Neuronal stem cell (in vitro differentiated cells): ENCODE measurements at regions not wholly inside any gene's neighbourhood (a gene's known extent, or its start where the extent isn't known, plus 50 kb on each side); places are given as distances from the start of the nearest gene placed in this dataset.

ENCODE experiments used
- DNase-seq: peaks from one replicate; pipeline ENCODE4 v3.0.0-alpha.2; 2013; ENCODE audit warnings: low spot score
- H2AFZ ChIP-seq: one replicate; pipeline ENCODE4 v1.6.1; 2013; ENCODE audit warnings: mild to moderate bottlenecking, low read length, inconsistent platforms
- H2AK5ac ChIP-seq: 2 replicates; pipeline ENCODE4 v1.6.1; 2013; ENCODE audit warnings: low read depth, mild to moderate bottlenecking, inconsistent platforms, low read length, moderate library complexity, mixed read lengths
- H2BK120ac ChIP-seq: 2 replicates; pipeline ENCODE4 v1.6.1; 2013; ENCODE audit warnings: low read depth, mild to moderate bottlenecking, inconsistent platforms, low read length, moderate library complexity, mixed read lengths
- H2BK12ac ChIP-seq: one replicate; pipeline ENCODE4 v1.6.1; 2013; ENCODE audit warnings: low read length, inconsistent platforms
- H2BK15ac ChIP-seq: 2 replicates; pipeline ENCODE4 v1.6.1; 2013; ENCODE audit warnings: mild to moderate bottlenecking, low read length, inconsistent platforms, mixed read lengths
- H2BK5ac ChIP-seq: one replicate; pipeline ENCODE4 v1.6.1; 2013; ENCODE audit warnings: inconsistent platforms, mild to moderate bottlenecking, low read length, moderate library complexity
- H3K14ac ChIP-seq: one replicate; pipeline ENCODE4 v1.6.1; 2013; ENCODE audit warnings: low read length, inconsistent platforms
- H3K18ac ChIP-seq: 2 replicates; pipeline ENCODE4 v1.6.1; 2013; ENCODE audit warnings: low read length, inconsistent platforms
- H3K23ac ChIP-seq: 2 replicates; pipeline ENCODE4 v1.6.1; 2013; ENCODE audit warnings: low read depth, mild to moderate bottlenecking, mixed read lengths, low read length, inconsistent platforms; ENCODE audit not compliant: poor library complexity
- H3K27ac ChIP-seq: replicated peaks from 3 replicates; pipeline ENCODE4 v1.5.1; 2013; ENCODE audit warnings: low read length, inconsistent platforms
- H3K27me3 ChIP-seq, 3 experiments: 2 replicates each; pipeline ENCODE4 v1.6.1; 2013; ENCODE audit warnings: low read length in 3 of 3, mild to moderate bottlenecking in 2 of 3, inconsistent platforms in 1 of 3, low read depth in 1 of 3, mixed read lengths in 1 of 3, moderate library complexity in 1 of 3; ENCODE audit not compliant: control insufficient read depth in 3 of 3, insufficient read depth in 3 of 3
- H3K36me3 ChIP-seq, 2 donors: replicated peaks in 1 of 2; 2 replicates each; pipeline ENCODE4 v1.6.1; 2013; ENCODE audit warnings: low read length in 2 of 2; ENCODE audit not compliant: control insufficient read depth in 2 of 2, insufficient read depth in 2 of 2
- H3K4ac ChIP-seq: 2 replicates; pipeline ENCODE4 v1.6.1; 2013; ENCODE audit warnings: inconsistent platforms, mild to moderate bottlenecking, low read length, moderate library complexity
- H3K4me1 ChIP-seq, 2 donors: 1 replicate in 1 of 2; 2 replicates in 1 of 2; pipeline ENCODE4 v1.6.1; 2013; ENCODE audit warnings: low read length in 2 of 2, low read depth in 1 of 2; ENCODE audit not compliant: control insufficient read depth in 2 of 2, insufficient read depth in 1 of 2
- H3K4me2 ChIP-seq: one replicate; pipeline ENCODE4 v1.6.1; 2013; ENCODE audit warnings: mild to moderate bottlenecking, low read length, inconsistent platforms; ENCODE audit not compliant: insufficient read depth, poor library complexity, severe bottlenecking
- H3K4me3 ChIP-seq, 2 donors: 2 replicates each; pipeline ENCODE4 v1.5.1; 2013; ENCODE audit warnings: low read length in 2 of 2, mild to moderate bottlenecking in 2 of 2, inconsistent platforms in 1 of 2, moderate library complexity in 1 of 2
- H3K79me1 ChIP-seq: one replicate; pipeline ENCODE4 v1.6.1; 2013; ENCODE audit warnings: low read depth, mild to moderate bottlenecking, inconsistent platforms, low read length, moderate library complexity
- H3K9ac ChIP-seq: one replicate; pipeline ENCODE4 v1.6.1; 2013; ENCODE audit warnings: mild to moderate bottlenecking, low read depth, low read length, inconsistent platforms; ENCODE audit not compliant: poor library complexity
- H3K9me3 ChIP-seq, 2 donors: replicated peaks in 1 of 2; 2 replicates each; pipeline versions ENCODE3 to v1.6.1; 2013; ENCODE audit warnings: low read length in 2 of 2, mild to moderate bottlenecking in 2 of 2, inconsistent platforms in 1 of 2, low read depth in 1 of 2, mixed read lengths in 1 of 2, moderate library complexity in 1 of 2; ENCODE audit not compliant: control insufficient read depth in 2 of 2, insufficient read depth in 1 of 2
- H4K8ac ChIP-seq: one replicate; pipeline ENCODE4 v1.6.1; 2013; ENCODE audit warnings: low read depth, mild to moderate bottlenecking, inconsistent platforms, low read length, moderate library complexity
- H4K91ac ChIP-seq: one replicate; pipeline ENCODE4 v1.6.1; 2013; ENCODE audit warnings: low read length, low read depth, mild to moderate bottlenecking, inconsistent platforms; ENCODE audit not compliant: poor library complexity
- WGBS, 2 donors: extraction: QIAGEN DNeasy Blood & Tissue Kit; methylation state at CpG; one replicate each; pipeline ENCODE4 v1.1.7; 2013; ENCODE audit warnings: missing lambda C conversion rate in 2 of 2, mixed read lengths in 1 of 2; ENCODE audit not compliant: insufficient read length in 2 of 2, insufficient replicate concordance in 1 of 2; ENCODE audit errors: extremely low coverage in 2 of 2; 5-methylcytosine and 5-hydroxymethylcytosine counted together

DNA sequence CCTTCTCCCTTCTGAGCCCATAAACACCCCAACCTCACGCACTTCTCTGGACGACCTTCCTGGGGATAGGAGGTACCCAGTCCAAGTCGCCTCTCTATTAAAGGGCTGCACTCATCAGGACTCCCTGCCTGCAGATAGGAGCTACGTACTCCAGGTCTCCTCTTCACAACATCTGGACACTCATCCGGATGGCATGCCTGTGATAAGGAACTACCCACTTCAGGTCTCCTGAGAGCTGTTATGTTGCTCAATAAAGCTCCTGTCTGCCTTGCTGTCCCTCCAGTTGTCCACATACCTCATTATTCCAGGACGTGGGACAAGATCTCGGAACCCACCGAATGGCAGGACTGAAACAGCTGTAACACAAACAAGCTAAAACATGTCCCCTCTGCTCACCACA is 548.0 kb downstream of the TBC1D32 start:
- no peak overlapping the region for H3K4me2 ChIP-seq
- no peak overlapping the region for H2AK5ac ChIP-seq
- no peaks in the 10 kb centered on the region for H3K9me3 ChIP-seq
- H3K14ac ChIP-seq = no peak overlapping the region
- no peak overlapping the region for H3K23ac ChIP-seq
- no peak for DNase-seq
- no peak overlapping the region for H2BK12ac ChIP-seq
- no peaks in the 10 kb centered on the region for H3K79me1 ChIP-seq
- H2BK5ac ChIP-seq = no peak overlapping the region
- no peak overlapping the region for H2BK15ac ChIP-seq
- H3K4me3 ChIP-seq = no peak overlapping the region
- no peaks in the 10 kb centered on the region for H3K27me3 ChIP-seq
- no peak overlapping the region for H3K9ac ChIP-seq
- no peak overlapping the region for H2AFZ ChIP-seq
- no peak overlapping the region for H2BK120ac ChIP-seq
- H4K91ac ChIP-seq = no peak overlapping the region
- no peak overlapping the region for H4K8ac ChIP-seq
- no CpG with 5 or more reads among the region's 8 CpGs for WGBS, 2 donors
- no peak overlapping the region for H3K18ac ChIP-seq
- no peaks in the 10 kb centered on the region for H3K4me1 ChIP-seq
- H3K27ac ChIP-seq = no peak overlapping the region
- no peak overlapping the region for H3K4ac ChIP-seq
- H3K36me3 ChIP-seq = no peaks in the 10 kb centered on the region

DNA sequence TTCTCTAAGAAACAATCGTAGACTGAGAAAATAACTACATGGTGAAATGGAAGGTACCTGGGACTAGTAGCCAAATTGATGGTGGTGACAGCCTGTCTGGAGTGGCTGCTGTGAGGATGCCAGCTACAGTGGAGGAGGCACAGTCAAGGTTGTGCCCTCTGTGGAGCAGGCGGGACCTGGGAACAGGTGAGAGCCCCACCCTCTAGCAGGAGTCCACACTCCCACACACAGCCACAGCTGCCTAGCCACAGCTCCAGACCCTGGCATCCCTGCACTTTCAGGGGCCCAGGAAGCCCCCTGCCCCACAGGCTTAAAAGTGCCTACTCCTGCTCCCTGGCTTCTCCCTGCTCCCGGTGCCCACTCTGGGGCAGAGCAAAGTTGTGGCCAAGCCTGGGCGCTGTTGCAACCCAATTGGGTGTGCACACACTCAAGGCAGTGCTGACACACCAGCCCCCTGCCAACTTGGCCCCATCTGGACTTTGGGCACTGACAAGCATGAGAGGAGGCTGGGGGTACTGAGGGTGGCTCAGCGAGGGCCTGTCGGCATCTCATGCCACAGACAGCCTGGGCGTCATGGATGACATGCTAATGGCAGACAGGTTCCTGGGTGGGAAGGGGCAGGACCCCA is 548.7 kb downstream of the TBC1D32 start:
- Histone ChIP-seq H3K36me3 (no peaks in the 10 kb centered on the region), H4K8ac (no peak overlapping the region), H2BK15ac (no peak overlapping the region), H2AFZ (no peak overlapping the region), H3K79me1 (no peaks in the 10 kb centered on the region), H3K23ac (no peak overlapping the region), H3K4me1 (no peaks in the 10 kb centered on the region), H3K9me3 (no peaks in the 10 kb centered on the region), H3K18ac (peak overlapping the region; percentile 22), H3K9ac (no peak overlapping the region), H3K27ac (no peak overlapping the region), H3K14ac (peak overlapping the region; percentile 64), H2BK120ac (no peak overlapping the region), H2AK5ac (no peak overlapping the region), H3K4me2 (no peak overlapping the region), H2BK5ac (no peak overlapping the region), H2BK12ac (no peak overlapping the region), H3K4ac (no peak overlapping the region), H4K91ac (peak overlapping the region; percentile 22), H3K27me3 (no peaks in the 10 kb centered on the region), H3K4me3 (peak overlapping the region in 1 of 2 donors; percentile 39)
- no CpG with 5 or more reads among the region's 7 CpGs for WGBS, 2 donors
- no peak for DNase-seq

DNA sequence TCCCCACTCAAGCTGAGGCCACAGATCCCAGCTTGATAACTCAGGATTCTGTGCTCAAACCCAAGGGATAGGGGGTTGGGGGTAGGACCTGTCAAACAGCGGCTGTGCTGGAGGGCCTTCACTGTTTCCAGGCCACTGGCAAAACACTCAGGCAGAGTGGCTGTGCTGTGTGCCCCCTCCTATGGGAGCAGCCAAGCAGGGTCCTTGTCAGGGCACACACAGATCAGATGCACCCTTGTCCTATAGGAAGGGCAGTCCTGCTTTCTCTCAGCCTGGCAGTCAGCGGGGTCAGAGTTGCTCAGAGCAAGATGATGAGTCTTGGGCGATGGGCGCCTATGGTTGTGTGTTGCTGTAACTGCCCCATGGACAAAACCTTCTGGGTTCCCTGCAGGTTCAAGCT is 554.8 kb downstream of the TBC1D32 start:
- Histone ChIP-seq H3K23ac (no peak overlapping the region), H3K27ac (no peak overlapping the region), H2BK15ac (no peak overlapping the region), H3K36me3 (no peaks in the 10 kb centered on the region), H3K4me3 (no peak overlapping the region), H2BK12ac (no peak overlapping the region), H3K79me1 (no peaks in the 10 kb centered on the region), H3K9me3 (no peaks in the 10 kb centered on the region), H2BK5ac (no peak overlapping the region), H3K4ac (no peak overlapping the region), H3K27me3 (no peaks in the 10 kb centered on the region), H3K9ac (no peak overlapping the region), H2AK5ac (peak overlapping the region; percentile 28), H3K4me2 (no peak overlapping the region), H3K4me1 (no peaks in the 10 kb centered on the region), H3K18ac (no peak overlapping the region), H4K8ac (peak overlapping the region; percentile 82), H2AFZ (no peak overlapping the region), H3K14ac (no peak overlapping the region), H2BK120ac (no peak overlapping the region), H4K91ac (peak overlapping the region; percentile 12)
- DNase-seq = no peak
- no CpG with 5 or more reads among the region's 4 CpGs for WGBS, 2 donors

DNA sequence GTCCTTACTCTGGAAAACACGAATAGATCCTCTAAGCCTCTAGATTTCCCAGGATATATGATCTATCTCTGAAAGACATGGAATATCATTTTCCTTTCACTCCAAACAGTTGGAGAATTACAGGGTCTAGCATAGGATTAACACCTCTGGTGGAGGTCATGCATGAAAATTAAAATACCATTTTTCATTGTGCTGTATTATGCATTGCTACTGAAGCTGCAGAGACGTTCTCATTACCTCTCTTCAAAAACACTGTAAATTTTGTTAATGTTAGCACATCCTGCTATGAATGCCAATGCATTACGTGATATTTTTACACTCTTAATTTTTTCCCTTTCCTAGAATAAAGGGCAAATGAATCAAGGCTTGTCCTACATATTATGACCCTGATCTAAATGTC is 558.6 kb downstream of the TBC1D32 start:
- H3K27ac ChIP-seq = no peak overlapping the region
- H3K27me3 ChIP-seq = no peaks in the 10 kb centered on the region
- no peak overlapping the region for H3K4ac ChIP-seq
- no peak overlapping the region for H2AK5ac ChIP-seq
- no peak overlapping the region for H3K4me2 ChIP-seq
- no peaks in the 10 kb centered on the region for H3K79me1 ChIP-seq
- H3K23ac ChIP-seq = no peak overlapping the region
- H2BK15ac ChIP-seq = no peak overlapping the region
- no peak overlapping the region for H2AFZ ChIP-seq
- H3K4me3 ChIP-seq = no peak overlapping the region
- no peaks in the 10 kb centered on the region for H3K9me3 ChIP-seq
- no peak overlapping the region for H3K14ac ChIP-seq
- H3K9ac ChIP-seq = no peak overlapping the region
- H3K4me1 ChIP-seq = no peaks in the 10 kb centered on the region
- no peak for DNase-seq
- no peaks in the 10 kb centered on the region for H3K36me3 ChIP-seq
- H2BK120ac ChIP-seq = no peak overlapping the region
- H4K91ac ChIP-seq = no peak overlapping the region
- H2BK12ac ChIP-seq = no peak overlapping the region
- H2BK5ac ChIP-seq = no peak overlapping the region
- no peak overlapping the region for H4K8ac ChIP-seq
- no CpG with 5 or more reads among the region's 3 CpGs for WGBS, 2 donors
- H3K18ac ChIP-seq = no peak overlapping the region
